HFFc6 (cell line): ENCODE measurements at regions not wholly inside any gene's neighbourhood (a gene's known extent, or its start where the extent isn't known, plus 50 kb on each side); places are given as distances from the start of the nearest gene placed in this dataset.
A peak's percentile ranks its signal among the peaks of the same experiment; 100 is the strongest.

ENCODE experiments used
- DNase-seq: peaks from one replicate; pipeline ENCODE4 v3.0.0-alpha.2; 2018
- H3K27ac Mint-ChIP-seq: 2 replicates; pipeline ENCODE4 v1.8.0; 2020; ENCODE audit warnings: mild to moderate bottlenecking, mixed read lengths
- H3K27me3 Mint-ChIP-seq: 2 replicates; pipeline ENCODE4 v1.8.0; 2021; ENCODE audit warnings: mild to moderate bottlenecking, moderate library complexity, mixed read lengths; ENCODE audit not compliant: insufficient read depth
- H3K36me3 Mint-ChIP-seq: 2 replicates; pipeline ENCODE4 v1.8.0; 2021; ENCODE audit warnings: low read depth, mixed read lengths
- H3K4me1 Mint-ChIP-seq: 2 replicates; pipeline ENCODE4 v1.8.0; 2020; ENCODE audit warnings: low read depth, mixed read lengths
- H3K4me3 Mint-ChIP-seq: 2 replicates; pipeline ENCODE4 v1.8.0; 2020; ENCODE audit warnings: mild to moderate bottlenecking, moderate library complexity, mixed read lengths
- H3K9me3 Mint-ChIP-seq: 2 replicates; pipeline ENCODE4 v1.8.0; 2020; ENCODE audit warnings: mild to moderate bottlenecking, mixed read lengths
- CTCF ChIP-seq: fragments of 200-600 bp; sonication (generic); IDR thresholded peaks from 2 replicates; pipeline ENCODE4 v1.5.0; 2021; ENCODE audit warnings: antibody characterized with exemption, mild to moderate bottlenecking

- Mint-ChIP-seq H3K9me3 (no peaks in the 10 kb centered on the region; the same call in 1 of the 2 replicates), H3K27me3 (peaks cover 1% of the 10 kb centered on the region)
- DNase-seq: no peak
Measured at GRCh38 chr2:102083393-102083703, 59.2 kb upstream of the IL1R1 start.

GRCh38 chr2:102084651-102085050 lies 57.9 kb upstream of the IL1R1 start:
- Mint-ChIP-seq H3K36me3 (peaks cover 14% of the 10 kb centered on the region), H3K4me1 (peaks cover 42% of the 10 kb centered on the region), H3K27me3 (no peaks in the 10 kb centered on the region; the same call in 1 of the 2 replicates), H3K4me3 (no peak overlapping the region), H3K27ac (no peak overlapping the region), H3K9me3 (no peaks in the 10 kb centered on the region; the same call in 1 of the 2 replicates)
- DNase-seq: no peak
- no peak for TF ChIP-seq CTCF

More at GRCh38 chr2:102083393-102083703, 59.2 kb upstream of the IL1R1 start:
- Mint-ChIP-seq H3K4me1 (peaks cover 42% of the 10 kb centered on the region), H3K4me3 (peak overlapping the region; percentile 77; the same call in 1 of the 2 replicates), H3K36me3 (peaks cover 14% of the 10 kb centered on the region), H3K27ac (peak overlapping the region; percentile 79)
- TF ChIP-seq CTCF: no peak

GRCh38 chr2:102085238-102085637 lies 57.3 kb upstream of the IL1R1 start:
- Mint-ChIP-seq H3K36me3 (peaks cover 15% of the 10 kb centered on the region), H3K9me3 (peaks cover 2% of the 10 kb centered on the region), H3K27ac (no peak overlapping the region), H3K4me3 (no peak overlapping the region), H3K4me1 (peaks cover 39% of the 10 kb centered on the region), H3K27me3 (no peaks in the 10 kb centered on the region; the same call in 1 of the 2 replicates)
- no peak for DNase-seq
- no peak for TF ChIP-seq CTCF

- no peak for TF ChIP-seq CTCF
- H3K27ac Mint-ChIP-seq: no peak overlapping the region
- H3K27me3 Mint-ChIP-seq: no peaks in the 10 kb centered on the region; the same call in 1 of the 2 replicates
- peaks cover 29% of the 10 kb centered on the region for H3K4me1 Mint-ChIP-seq
- peaks cover 17% of the 10 kb centered on the region for H3K36me3 Mint-ChIP-seq
- no peak overlapping the region for H3K4me3 Mint-ChIP-seq
- peaks cover 8% of the 10 kb centered on the region for H3K9me3 Mint-ChIP-seq
- DNase-seq: no peak
Measured at GRCh38 chr2:102086150-102086872, 56.2 kb upstream of the IL1R1 start.

GRCh38 chr2:102091121-102091520 lies 51.4 kb upstream of the IL1R1 start:
- Mint-ChIP-seq H3K27me3 (no peaks in the 10 kb centered on the region; the same call in 1 of the 2 replicates), H3K9me3 (peaks cover 8% of the 10 kb centered on the region), H3K27ac (no peak overlapping the region), H3K36me3 (peaks cover 17% of the 10 kb centered on the region), H3K4me3 (no peak overlapping the region), H3K4me1 (peaks cover 18% of the 10 kb centered on the region)
- no peak for TF ChIP-seq CTCF
- no peak for DNase-seq
